ENCODE measurements at regions not wholly inside any gene's neighbourhood (a gene's known extent, or its start where the extent isn't known, plus 50 kb on each side); places are given as distances from the start of the nearest gene placed in this dataset.

- no peak for TF ChIP-seq CTCF (IDR thresholded peaks at IDR 0.05; ENCODE audit: low read depth, low read length)
- no peak for DNase-seq (ENCODE audit: low read depth, low spot score)
- in situ Hi-C loops (cut with HindIII; ENCODE audit: low sequenced_read_pairs): no loop called here
- no peak overlapping the region for H3K4me3 ChIP-seq (ENCODE audit: low read depth, low read length)
These were observed 596.4 kb downstream of the MMUT start for GRCh38 chr6:48866682-48867081.

DNA sequence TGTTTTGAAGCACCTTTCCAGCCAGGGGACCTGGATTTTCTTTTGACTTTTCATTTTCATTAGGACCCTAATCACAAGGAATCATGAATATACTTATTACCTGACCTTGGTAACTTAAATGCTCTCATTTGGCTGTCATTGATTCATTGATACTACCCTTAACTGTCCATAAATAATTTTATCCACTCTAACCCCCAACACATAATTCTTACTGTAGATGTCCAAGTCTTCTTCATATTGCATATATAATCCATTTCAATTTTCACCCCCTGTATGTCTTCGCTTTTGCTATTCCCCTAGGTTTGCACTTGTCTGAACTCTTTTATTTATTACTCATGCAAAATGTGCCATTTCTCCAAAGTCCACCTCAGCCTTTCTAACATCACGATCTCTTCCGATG lies 602.9 kb downstream of the MMUT start:
- H3K4me3 ChIP-seq (ENCODE audit: low read depth, low read length): no peak overlapping the region
- in situ Hi-C loops (cut with HindIII; ENCODE audit: low sequenced_read_pairs): no loop called here
- TF ChIP-seq CTCF (IDR thresholded peaks at IDR 0.05; ENCODE audit: low read depth, low read length): no peak
- no peak for DNase-seq (ENCODE audit: low read depth, low spot score)

GRCh38 chr6:48859562-48860123 lies 603.4 kb downstream of the MMUT start:
- in situ Hi-C loops (cut with HindIII; ENCODE audit: low sequenced_read_pairs): no loop called here
- TF ChIP-seq CTCF (IDR thresholded peaks at IDR 0.05; ENCODE audit: low read depth, low read length): no peak
- no peak for DNase-seq (ENCODE audit: low read depth, low spot score)
- H3K4me3 ChIP-seq (ENCODE audit: low read depth, low read length): no peak overlapping the region

DNA sequence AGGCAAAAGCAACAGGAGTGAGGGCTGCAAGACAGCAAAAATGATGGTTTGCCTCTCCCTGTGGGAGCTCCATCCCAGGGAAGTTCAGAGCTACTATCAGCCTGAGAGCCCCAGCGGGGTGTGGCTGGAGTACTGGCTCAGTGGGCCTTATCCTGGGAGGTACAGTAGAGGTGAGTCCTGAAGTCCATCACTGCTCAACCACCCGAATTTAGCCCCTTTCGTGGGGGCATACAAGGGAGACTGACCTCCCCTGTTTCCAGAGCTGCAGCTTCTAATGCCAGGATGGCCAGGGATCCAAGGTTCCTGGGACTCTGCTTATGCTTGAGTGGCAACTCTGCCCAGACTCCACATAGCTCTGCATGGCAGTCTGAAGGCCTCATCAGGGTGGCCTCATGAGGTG lies 617.8 kb downstream of the MMUT start:
- no peak for TF ChIP-seq CTCF (IDR thresholded peaks at IDR 0.05; ENCODE audit: low read depth, low read length)
- DNase-seq (ENCODE audit: low read depth, low spot score): no peak
- no peak overlapping the region for H3K4me3 ChIP-seq (ENCODE audit: low read depth, low read length)
- in situ Hi-C loops (cut with HindIII; ENCODE audit: low sequenced_read_pairs): no loop called here

DNA sequence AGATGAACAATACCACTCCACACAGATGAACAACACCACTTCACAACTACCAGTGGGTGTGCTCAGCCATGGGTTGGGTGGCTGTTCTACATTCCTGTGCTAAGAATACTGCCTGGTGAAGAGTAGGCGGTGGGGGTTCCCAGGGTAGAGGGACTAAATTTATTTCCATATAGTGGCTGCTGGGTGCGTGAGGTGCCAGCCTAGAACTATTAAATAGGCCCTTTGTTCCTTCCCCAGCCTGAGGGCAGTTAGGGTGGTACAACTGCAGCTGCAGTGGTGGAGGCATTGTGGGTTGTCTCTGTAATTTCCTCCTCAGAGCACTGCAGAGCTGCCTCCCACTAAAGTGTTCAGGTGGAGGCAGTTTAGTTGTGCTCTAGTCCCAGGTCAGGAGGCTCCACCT lies 618.4 kb downstream of the MMUT start:
- no peak for TF ChIP-seq CTCF (IDR thresholded peaks at IDR 0.05; ENCODE audit: low read depth, low read length)
- in situ Hi-C loops (cut with HindIII; ENCODE audit: low sequenced_read_pairs): no loop called here
- no peak for DNase-seq (ENCODE audit: low read depth, low spot score)
- H3K4me3 ChIP-seq (ENCODE audit: low read depth, low read length): no peak overlapping the region

DNA sequence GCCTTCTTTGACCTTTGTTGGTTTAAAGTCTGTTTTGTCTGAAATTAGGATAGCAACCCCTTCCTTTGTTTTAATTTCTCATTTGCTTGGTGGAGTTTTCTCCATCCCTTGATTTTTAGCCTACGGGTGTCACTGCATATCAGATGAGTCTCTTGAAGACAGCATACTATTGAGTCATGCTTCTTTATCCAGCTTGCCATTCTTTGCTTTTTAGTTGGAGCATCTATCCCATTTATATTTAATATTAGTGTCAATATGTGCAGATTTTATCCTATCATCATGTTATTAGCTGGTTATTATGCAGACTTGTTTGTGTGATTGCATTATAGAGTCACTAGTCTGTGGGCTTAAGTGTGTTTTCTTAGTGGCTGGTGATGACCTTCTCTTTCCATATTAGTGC lies 622.2 kb downstream of the MMUT start:
- DNase-seq (ENCODE audit: low read depth, low spot score): no peak
- in situ Hi-C loops (cut with HindIII; ENCODE audit: low sequenced_read_pairs): no loop called here
- TF ChIP-seq CTCF (IDR thresholded peaks at IDR 0.05; ENCODE audit: low read depth, low read length): no peak
- no peak overlapping the region for H3K4me3 ChIP-seq (ENCODE audit: low read depth, low read length)

- in situ Hi-C loops (cut with HindIII; ENCODE audit: low sequenced_read_pairs): no loop called here
- TF ChIP-seq CTCF (IDR thresholded peaks at IDR 0.05; ENCODE audit: low read depth, low read length): no peak
- H3K4me3 ChIP-seq (ENCODE audit: low read depth, low read length): no peak overlapping the region
- DNase-seq (ENCODE audit: low read depth, low spot score): no peak
These were observed 623.8 kb downstream of the MMUT start for GRCh38 chr6:48839206-48839605.

Data from astrocyte of the spinal cord (primary cell).